CD4-positive, alpha-beta T cell treated with Interleukin-4 for 4 hours (primary cell): ENCODE measurements at regions not wholly inside any gene's neighbourhood (a gene's known extent, or its start where the extent isn't known, plus 50 kb on each side); places are given as distances from the start of the nearest gene placed in this dataset.
"Not testable (repeated sequence)": the region's sequence is repeated elsewhere in the genome, so short reads cannot be mapped to it uniquely, and the experiment has no call there.

Experiments used
- DNase-seq: peaks from one replicate; pipeline ENCODE4 v3.0.0-alpha.2; 2020

DNA sequence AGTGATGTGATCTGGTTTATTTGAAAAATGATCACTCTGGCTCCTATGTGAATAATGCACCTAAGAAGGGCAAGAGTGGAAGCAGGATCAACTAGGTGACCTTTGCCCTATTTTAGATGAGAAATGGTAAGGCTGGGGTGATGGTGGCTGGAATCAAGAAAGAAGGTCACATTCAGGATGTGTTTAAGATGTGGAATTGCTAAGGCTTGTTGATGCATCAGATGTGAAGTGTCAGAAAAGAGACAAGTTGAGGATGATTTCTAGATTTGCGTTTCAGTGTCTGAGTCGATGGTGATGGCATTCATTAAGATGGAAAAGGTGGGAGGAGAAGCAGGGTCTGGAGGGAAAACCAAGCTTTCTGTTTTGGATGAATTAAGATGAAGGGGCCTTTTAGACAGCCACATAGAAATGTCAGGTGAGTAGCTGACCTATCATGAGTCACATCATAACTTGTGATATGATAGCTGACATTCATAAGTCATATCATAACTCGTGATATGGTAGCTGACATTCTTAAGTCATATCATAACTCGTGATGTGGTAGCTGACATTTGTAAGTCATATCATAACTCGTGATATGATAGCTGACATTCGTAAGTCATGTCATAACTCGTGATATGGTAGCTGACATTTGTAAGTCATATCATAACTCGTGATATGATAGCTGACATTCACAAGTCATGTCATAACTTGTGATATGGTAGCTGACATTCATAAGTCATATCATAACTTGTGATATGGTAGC is 101.2 kb upstream of the SEC11C start:
- DNase-seq: no peak

DNA sequence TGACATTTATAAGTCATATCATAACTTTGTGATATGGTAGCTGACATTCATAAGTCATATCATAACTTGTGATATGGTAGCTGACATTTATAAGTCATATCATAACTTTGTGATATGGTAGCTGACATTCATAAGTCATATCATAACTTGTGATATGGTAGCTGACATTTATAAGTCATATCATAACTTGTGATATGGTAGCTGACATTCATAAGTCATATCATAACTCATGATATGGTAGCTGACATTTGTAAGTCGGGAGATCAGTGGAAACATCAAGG is 100.7 kb upstream of the SEC11C start:
- DNase-seq: not testable (repeated sequence)

DNA sequence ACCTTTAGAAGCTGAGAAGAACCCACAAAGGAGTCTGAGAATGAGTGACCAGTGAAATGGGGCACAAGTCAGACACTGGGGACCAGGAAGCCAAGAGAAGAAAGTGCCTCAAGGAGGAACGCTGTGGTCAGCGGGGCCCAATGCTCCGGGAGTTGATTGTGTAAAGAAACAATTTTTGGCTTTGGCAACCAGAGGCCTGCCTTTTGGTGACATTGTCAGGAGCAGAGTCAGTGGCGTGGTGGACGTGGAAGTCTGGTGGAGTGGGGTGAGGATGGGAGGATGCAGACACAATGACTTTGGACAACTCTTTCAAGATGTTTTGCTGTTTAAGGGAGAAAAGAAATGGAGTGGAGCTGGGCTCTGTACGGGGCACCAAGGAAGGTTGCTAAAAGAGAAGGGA is 100.2 kb upstream of the SEC11C start:
- DNase-seq: no peak

DNA sequence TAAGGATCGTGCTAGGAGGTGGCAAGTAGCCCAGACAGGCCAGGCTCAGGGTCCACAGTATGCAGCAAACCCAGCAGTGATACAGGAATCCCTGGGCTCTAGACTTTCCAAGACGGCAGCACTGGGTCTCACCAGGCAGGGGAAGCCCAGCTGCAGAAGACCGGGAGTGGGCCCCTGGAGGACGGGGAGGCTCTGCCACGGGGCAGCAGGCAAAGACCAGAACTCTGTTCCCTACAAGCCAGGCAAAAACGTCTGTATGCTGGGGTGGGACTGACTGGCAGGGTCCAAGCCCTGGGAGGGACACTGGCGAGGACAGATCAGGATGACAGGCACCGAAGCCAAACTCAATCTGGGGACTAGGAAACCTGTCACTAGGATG is 98.9 kb upstream of the SEC11C start:
- DNase-seq: no peak

DNA sequence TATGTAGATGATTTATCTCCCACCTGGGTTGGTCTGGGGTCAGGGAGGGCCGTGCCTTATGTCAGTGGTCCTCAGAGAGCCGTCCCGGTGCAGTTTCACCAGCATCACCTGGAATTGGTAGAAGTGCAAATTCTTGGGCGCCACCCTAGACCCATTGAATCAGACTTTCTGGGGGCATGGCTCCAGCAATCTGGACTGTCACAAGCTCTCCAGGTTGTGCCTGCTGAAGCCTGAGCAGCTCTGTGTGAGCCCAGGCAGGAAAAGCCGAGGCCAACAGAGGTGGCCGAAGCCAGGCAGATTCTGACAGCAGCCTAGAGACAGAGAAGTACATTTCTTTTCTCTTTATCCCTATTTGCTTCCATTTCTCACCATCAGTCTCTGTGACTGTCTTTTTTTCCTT is 98.4 kb upstream of the SEC11C start:
- DNase-seq: no peak

DNA sequence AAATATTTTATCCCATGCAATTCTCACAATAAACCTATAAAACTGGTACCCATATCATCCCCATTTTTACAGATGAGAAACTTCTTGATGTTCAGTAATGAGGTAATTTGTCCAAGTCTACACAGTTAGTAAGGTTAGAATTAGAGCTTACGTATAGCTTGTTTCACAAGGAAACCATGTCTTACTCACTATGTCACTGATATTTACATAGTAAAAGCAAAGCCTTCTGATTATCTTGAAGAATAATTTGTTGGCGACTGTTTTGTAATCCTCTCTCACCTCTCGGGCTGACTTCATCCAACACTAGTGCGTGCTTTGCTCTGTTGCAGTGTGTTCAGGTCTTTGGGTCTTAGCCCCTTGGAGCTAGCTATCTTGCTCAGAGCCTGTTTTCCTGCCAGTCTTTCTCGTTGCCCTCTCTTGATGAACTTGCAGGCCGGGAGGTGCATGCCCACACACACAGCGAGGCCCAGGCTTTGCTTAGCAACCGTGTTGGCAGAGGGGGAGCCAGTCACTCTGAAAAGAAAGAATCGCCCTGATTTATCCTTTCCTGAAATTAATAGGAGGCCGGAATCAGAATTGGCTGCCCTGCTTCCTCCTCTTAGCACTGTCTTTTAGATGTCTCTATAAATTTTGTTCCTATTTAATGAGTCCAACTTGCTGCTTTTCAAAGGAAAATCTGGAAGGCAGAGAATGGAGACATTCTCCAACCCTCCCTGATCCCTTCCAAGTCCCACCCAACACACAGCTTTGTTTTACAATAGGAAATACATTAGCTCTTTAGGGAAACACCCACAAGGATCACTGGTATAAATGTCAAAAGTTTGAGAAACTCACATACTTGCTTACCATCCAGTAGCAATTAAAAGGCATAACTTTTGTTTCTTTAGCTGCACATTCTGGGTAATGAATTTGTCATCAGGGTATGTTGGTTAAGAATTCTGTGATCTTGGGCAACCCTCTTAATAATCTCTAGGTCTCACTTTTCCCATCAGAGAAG is 97.6 kb upstream of the SEC11C start:
- DNase-seq: no peak

DNA sequence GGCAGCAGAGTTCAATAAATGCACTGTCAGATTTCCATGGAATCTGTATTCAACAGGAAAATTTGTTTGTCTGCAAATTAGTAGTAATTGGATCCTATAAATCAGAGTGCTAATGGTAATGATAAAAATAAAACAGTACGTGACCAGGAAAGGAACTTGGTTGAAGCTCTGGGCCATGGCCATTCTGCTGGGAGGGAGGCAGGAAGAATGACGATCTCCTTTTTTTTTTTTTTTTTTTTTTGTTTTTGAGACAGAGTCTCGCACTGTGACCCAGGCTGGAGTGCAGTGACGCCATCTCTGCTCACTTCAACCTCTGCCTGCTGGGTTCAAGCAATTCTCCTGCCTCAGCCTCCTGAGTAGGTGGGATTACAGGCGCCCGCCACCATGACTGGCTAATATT is 94.8 kb upstream of the SEC11C start:
- DNase-seq: no peak

DNA sequence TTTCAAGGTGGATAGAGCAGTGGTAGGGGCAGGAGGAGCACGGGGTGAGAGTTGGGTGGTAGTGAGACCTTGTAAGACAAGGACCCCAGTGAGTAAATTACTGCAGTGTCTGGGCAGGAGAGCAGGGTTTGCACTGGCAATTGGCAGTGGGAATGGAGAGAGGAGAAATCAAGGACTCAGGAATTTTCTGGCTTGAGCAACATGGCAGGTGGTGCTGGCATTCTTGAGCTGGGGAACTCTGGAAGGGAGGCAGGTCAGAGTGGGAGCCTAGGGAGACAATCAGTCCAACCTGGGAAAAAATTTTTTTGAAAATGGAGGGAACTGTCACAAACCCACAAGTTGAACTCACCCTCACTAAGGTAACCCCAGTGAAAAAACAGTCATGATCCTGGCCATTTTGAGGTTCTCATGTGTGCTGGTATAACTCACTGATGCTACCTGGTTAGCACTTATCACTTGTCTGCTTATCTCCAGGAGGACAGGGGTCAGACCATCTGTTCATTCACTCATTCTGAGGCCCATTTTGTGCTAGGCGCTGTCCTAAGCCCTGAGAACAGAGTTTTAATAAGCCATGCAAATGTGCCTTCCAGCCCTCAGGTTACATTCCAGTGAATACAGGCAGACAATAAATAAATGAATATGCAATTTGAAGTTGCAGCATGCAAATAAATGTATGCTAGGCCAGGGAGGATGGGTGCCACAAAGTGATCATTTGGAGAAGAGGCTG is 92.2 kb upstream of the SEC11C start:
- DNase-seq: no peak

DNA sequence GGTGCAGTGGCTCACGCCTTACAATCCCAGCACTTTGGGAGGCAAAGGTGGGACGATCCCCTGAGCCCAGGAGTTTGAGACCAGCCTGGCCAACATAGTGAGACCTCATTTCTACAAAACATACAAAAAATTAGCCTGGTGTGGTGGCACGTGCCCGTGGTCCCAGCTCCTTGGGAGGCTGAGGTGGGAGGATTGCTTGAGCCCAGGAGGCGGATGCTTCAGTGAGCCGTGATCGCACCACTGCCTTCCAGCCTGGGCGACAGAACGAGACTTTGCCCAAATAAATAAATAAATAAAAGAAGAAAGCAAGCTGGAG is 91.7 kb upstream of the SEC11C start:
- no peak for DNase-seq

DNA sequence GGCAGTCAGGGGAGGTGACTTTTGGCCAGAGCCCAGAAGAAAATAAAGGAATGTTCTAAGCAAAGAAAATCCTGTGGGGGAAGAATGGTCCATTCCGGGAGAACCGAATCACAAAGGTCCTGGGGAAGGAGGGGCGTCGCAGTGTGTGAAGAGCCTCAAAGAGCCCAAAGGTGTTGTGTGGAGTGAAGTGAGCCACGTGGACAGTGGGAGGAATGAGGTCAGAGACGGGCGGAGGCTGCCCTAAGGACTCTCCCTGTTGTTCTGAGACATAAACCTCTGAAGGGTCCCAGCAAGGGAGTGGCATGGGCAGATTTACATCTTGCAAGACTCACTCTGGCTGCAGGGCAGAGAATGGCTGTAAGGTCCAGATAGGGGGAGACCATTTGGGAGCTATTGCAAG is 91.3 kb upstream of the SEC11C start:
- DNase-seq: no peak

DNA sequence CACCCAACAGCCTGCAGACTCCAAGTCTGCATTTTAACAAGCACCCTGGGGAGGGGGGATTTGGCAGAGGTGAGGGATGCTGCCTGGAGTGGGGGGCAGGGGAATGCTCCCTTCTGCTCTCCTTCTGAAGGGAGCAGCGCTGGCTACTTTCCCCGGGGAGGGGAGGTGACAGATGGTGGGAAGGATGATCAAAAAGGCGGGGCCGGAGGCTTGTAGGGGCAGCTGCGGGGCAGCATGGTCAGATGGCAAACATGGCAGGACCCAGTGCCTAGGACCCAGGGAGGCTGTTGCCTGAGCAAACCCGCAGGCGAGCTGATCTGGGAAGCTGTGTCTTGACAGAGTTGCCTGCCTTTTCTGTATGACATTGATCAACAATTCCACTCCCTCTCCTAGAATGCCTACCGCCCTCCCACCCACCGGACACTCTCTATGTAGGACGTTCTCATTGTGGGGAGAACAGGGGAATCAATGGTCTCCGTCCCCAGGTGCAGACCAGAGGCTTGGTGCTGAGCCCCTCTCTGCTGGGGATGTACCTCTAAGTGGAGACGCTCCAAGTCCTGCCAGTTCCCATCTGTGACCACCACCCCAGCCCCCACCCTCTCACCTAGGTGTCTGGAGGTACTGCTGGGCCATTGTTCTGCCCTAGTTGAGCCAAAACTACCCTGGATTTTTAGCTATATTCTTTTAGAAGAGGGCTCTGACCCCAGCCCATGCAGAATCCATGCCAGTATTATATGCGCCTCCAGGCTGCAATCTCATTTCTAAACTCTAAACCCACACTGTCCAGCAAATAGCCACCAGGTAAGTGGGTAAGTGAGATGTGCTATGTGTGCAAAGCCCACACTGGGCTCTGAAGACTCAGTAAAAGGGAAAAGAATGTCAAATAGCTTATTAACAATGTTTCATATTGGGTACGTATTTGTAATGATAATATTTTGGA is 89.7 kb upstream of the SEC11C start:
- DNase-seq: no peak

DNA sequence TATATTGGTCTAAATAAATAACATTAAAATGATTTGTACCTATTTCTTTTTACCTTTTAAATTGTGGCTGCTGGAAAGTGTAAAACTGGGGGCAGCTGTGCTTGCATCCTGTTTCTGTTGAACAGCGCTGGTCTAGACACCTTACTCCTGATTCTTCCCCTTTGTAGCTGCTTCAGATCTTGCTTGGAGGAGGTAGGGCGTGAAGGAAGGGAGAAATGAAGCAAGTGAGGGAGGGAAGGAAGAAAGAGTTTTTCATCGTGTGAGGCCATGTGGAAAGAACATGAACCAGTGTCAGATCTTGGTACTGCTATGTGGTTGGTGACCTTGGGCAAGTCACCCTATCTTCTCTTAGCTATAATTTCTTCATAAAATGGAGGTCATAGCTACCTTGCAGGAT is 89.0 kb upstream of the SEC11C start:
- DNase-seq: no peak

DNA sequence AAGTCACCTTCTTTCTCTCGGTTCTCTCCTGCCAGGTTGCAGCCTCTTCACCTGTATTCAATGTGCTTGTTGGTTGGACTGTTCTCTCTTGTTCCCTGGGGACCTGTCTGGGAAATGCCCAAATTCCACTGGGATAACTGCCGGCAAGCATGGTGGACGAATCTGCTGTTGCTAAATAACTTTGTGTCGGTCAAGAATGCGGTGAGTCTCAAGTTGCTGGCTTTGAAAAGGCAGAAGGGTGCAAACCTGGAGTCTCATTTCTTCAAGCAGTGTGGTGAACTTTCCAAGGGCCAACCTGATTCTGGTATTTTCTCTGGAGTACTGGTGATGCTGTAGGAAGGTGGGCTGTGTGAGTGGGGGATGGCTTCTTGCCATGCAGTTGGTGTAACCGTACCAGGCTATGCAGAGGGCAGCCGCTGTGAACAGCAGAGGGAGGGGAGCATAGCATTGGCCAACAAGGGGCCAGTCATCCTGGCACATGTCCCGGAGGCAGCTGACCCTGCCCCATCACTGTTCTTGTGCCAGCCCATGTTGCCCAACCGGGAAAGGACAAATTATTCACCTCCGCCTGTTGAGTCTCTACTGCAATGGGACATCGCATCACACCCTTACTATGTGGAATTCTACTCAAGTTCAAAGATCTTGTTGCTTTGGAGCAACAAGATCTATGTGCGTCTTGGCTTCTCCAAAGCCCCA is 88.1 kb upstream of the SEC11C start:
- DNase-seq: no peak

DNA sequence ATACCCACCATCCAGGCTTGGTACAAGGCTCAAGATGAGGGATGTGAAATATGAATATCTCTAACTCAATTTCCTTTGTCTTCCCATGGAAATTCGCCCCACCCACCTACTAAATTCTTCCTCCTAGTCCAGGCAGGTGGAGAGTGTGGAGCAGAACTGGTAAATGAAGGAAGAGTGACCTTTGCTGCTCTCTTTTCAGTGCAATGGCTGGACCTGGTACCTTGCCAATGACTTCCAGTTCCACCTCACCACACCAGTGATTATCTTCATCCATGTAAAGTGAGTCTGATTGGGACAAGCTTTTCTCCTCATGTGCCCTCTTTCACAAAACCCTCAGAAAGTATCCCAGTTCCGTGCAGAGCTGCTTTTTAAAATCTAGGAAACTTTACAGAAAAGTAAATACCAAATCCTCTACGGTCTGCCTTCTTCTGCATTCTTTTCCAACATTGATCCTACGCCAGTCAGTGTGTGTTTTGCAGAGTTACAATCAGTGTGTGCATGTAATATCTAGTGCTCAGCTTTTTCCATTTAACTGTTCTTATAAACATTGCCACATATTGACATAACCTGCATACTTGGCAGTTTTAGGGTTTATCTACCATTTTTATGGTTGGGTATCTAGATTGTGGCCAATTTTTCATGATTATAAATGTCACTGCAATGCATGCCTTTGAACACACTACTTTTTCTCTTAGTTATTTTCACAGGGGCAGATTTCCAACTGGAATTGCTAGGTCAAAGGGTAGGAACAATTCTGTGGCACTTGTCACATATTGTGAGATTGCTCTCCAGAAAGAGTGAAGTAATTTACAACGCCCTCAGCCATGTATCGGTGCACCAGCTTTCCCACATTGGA is 86.5 kb upstream of the SEC11C start:
- no peak for DNase-seq

DNA sequence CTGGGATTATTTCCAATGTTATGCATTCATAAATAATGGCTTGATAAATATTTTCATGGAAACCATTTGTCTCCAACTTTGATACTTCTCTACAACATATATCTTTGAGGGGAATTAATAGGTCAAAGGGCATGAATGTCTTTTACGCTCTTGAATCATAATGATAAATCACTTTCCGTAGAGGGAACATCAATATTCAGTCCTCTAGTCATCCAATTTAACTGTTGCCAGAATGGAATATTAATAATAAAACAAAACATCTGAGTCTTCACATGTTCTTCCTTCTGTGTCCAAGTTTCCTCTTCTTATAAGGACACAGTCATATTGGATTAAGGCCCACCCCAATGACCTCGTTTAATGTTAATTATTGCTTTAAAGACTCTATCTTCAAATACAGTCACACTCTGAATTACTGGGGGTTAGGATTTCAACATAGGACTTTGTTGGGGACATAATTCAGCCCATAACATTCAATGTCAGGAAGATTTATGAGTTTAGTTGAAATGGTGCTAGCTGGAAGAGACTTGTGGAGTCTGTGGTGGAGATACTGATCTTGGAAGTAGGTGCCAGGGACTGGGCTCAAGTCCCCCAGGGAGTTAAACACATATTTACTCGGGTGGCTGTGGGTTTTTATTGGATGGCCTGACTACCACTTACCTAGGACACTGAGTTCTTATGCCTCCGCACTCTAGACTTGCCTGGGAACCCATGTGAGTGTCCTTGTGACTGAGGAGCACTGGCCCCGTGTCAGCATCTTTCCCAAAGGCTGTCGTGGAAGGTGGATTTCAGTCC is 85.0 kb upstream of the SEC11C start:
- DNase-seq: no peak

DNA sequence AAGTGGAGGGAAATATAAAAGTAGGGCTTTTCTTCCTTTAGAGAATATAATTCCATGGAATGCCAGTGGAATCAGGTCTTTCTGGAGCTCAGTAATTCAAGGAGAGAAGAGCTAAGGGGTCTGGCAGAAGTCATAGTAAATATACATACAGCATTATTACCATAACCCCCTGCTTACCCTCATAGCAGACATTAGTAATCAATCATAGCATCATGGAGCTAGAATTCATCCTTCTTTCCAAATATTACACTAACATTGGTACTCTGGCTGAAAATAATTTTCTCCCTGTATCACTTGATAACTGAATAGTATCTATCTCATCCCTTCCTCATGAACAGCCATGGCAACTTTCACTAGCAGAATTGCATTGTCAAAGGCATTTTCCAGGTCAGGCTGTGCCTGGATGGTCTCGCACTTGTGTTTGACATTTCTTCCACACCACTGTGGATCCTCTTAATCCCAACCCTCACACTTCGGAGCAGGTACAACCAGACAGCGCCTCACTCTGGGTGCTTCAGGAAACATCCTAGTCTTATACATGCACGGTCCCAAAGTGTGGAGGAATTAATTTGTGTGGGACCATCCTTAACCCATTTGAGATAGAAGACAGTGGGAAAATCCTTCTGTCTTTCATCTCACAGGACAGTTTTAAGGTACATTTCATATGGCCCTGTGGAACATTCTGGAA is 84.2 kb upstream of the SEC11C start:
- no peak for DNase-seq

DNA sequence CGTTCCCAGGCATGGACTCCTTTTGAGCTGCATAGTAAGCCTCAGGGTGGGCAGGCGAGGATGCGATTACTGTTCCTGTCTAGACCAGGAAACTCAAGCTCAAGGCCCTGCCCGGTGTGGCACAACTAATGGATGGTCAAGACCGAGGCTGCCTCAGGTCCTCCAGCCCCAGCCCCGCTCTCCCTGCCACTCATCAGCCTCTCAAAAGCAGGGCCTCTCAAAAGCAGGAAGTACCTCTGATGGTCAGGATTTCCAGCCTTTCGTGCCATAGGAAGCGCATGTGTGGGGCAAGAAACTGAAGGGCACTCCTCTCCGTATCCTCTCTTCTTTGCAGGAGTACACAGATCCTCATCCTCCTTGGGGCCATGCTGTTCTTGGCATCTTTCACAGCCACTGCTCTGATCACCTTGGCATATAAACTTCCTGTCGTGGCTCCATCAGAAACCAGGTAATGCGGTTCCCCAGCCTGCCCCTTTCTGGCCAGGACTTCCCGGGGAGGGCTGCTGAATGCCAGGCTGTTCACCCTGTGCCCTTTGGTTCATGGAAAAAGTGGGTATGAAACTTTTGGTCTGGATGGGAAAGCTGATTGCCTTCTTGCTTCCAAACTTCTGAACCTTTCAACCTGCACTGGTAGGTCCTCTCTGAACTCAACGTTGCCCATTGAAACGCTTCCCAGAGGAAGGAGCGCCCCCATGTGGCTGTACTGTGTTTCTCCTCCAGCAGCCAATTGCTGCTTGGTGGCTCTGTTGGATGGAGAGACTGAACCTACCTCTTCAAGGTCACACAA is 82.8 kb upstream of the SEC11C start:
- peak; percentile 23 for DNase-seq

DNA sequence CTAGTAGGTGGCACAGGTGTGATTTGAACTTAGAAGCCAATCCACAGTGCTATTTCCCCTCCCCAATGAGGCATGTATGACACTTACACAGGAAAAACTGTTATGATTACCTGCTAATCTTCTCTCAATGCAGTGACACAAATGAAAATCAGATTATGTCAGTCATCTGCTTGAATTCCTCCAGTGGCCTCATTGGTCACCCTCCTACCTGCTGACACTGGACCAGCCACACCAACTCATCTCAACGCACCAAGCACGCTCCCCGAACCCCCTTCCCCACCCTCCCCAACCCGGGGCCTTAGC is 82.2 kb upstream of the SEC11C start:
- DNase-seq: no peak

DNA sequence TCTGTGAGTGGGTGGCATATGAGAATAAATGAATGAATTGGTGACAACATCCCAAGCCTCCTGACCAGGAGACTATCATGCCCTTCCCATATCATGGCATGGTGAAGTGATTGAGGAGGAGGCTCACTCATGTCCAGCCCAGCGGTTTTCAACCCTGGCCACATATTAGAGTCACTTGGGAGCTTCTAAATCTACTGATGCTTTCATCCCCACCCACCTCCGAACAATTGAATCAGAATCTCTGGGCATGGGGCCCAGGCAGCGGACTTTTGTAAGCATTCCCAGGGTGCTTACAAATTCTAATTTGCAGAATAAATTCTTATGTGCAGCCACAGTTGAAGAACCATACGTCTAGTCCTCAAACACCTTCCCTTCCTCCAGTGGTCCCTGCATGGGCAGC is 81.7 kb upstream of the SEC11C start:
- no peak for DNase-seq
